Cardiac muscle cell (in vitro differentiated cells and primary cell): ENCODE measurements at regions not wholly inside any gene's neighbourhood (a gene's known extent, or its start where the extent isn't known, plus 50 kb on each side); places are given as distances from the start of the nearest gene placed in this dataset.

ENCODE experiments used
- DNase-seq, 2 donors: peaks; one replicate each; pipeline versions ENCODE4 v3.0.0 to v3.0.0-alpha.2; 2010 to 2017; ENCODE audit warnings: low read depth in 1 of 2, low spot score in 1 of 2
- H3K27ac ChIP-seq: fragments of 200-600 bp; sonication (generic); 2 replicates; pipeline ENCODE4 v1.5.1; 2016
- H3K27me3 ChIP-seq: fragments of 200-600 bp; sonication (generic); 2 replicates; pipeline ENCODE4 v1.6.0; 2016; ENCODE audit warnings: control low read depth
- H3K36me3 ChIP-seq: fragments of 200-600 bp; sonication (generic); 2 replicates; pipeline ENCODE4 v1.5.1; 2016; ENCODE audit warnings: control low read depth
- H3K4me1 ChIP-seq: fragments of 200-600 bp; sonication (generic); 2 replicates; pipeline ENCODE4 v1.8.1; 2017; ENCODE audit warnings: low read depth, mild to moderate bottlenecking, mixed run types
- H3K4me3 ChIP-seq: fragments of 200-600 bp; sonication (generic); 2 replicates; pipeline ENCODE4 v1.5.1; 2016; ENCODE audit warnings: mild to moderate bottlenecking
- H3K9me3 ChIP-seq: fragments of 200-600 bp; sonication (generic); 2 replicates; pipeline ENCODE4 v1.5.1; 2017; ENCODE audit warnings: low read depth, mild to moderate bottlenecking, control low read depth
- CTCF ChIP-seq: IDR thresholded peaks from 2 replicates; pipeline ENCODE4 v1.5.1; 2012; ENCODE audit warnings: low read depth, mild to moderate bottlenecking, low read length

DNA sequence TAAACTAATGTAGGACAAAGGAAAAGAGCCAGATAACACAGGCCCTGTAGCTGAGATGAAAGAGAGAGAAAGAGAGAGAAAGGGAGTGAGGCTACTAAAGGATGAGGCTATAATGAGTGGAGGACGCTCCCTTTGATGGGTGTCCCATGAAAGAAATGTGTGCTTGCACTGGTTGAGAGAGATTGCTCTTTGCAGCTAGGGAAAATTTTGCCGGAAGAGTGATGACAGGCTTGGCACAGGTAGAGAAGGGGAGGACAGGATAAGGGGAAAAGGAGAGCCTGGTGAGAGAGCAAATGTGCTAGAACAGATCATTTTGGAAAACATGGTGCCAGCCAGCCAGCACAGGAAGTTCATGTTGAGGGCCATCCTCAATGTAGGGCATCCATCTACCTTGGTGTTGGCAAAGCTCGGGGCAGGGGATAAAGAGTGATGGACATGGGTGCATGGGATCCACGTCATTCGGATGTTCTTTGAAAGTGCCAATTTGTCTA lies 248.6 kb downstream of the BTG1 start:
- H3K4me3 ChIP-seq, result no peak overlapping the region
- H3K4me1 ChIP-seq, result peaks cover 40% of the 10 kb centered on the region
- H3K9me3 ChIP-seq, result no peaks in the 10 kb centered on the region
- H3K36me3 ChIP-seq, result no peaks in the 10 kb centered on the region
- no peaks in the 10 kb centered on the region for H3K27me3 ChIP-seq
- DNase-seq, result no peak
- H3K27ac ChIP-seq, result peak overlapping the region; percentile 85
- no peak for TF ChIP-seq CTCF

DNA sequence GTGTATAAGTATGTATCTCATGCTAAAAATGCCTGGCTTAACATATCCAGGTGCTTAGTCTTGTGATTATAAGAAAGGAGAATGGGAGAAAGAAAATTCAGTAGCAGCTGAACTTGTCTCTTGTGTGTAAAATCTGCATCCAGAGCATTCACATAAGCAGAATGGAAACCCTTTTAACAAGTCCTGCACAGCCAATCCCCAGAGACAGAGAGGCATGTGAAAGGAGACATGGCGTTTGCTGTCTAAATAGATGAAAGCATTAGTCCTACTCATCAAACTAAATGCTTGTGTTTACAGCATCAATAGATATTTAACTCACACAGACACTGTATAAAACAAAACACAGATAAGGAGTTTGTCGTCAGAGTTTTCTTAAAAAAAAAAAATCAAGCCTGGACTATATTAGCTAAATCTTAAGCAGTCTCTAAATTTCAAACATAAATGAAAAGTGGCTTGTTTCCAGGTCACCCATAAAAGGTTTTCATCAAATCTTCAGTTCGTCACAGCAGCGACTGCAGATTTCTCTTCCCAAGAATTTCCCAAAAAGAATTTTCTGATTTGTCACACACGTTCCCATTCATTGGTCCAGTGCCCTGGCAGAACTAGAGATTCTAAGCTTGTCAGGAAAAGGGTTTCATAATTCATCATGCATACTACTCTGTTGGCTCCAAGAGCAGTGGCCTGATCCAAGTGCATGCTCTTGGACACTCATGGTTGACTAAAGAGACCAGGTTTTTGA lies 249.2 kb downstream of the BTG1 start:
- no peak for TF ChIP-seq CTCF
- no peaks in the 10 kb centered on the region for H3K9me3 ChIP-seq
- no peaks in the 10 kb centered on the region for H3K36me3 ChIP-seq
- H3K27me3 ChIP-seq, result no peaks in the 10 kb centered on the region
- peak overlapping the region; percentile 85 for H3K27ac ChIP-seq
- DNase-seq, result peak in 1 of 2 donors; percentile 43
- H3K4me1 ChIP-seq, result peaks cover 45% of the 10 kb centered on the region
- no peak overlapping the region for H3K4me3 ChIP-seq

DNA sequence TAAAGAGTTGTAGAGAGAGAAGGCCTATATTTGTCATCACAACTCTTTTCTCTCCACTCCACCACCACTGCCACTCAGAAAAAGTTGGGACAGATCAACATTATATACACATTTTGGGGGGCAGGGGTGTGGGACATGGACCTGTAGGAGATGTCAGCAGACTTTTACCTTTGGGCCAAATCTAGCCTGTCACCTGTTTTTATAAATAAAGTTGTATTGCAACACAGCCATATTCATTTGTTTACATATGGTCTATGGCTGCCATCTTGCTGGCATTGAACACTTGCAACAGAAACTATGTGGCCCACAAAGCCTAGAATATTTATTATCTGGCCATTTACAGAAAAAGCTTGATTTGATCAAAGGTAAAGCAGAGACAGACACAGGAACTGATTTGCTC lies 250.7 kb downstream of the BTG1 start:
- Histone ChIP-seq H3K4me1 (peaks cover 45% of the 10 kb centered on the region), H3K27me3 (no peaks in the 10 kb centered on the region), H3K27ac (no peak overlapping the region), H3K9me3 (no peaks in the 10 kb centered on the region), H3K36me3 (no peaks in the 10 kb centered on the region), H3K4me3 (no peak overlapping the region)
- no peak for DNase-seq
- TF ChIP-seq CTCF, result no peak

DNA sequence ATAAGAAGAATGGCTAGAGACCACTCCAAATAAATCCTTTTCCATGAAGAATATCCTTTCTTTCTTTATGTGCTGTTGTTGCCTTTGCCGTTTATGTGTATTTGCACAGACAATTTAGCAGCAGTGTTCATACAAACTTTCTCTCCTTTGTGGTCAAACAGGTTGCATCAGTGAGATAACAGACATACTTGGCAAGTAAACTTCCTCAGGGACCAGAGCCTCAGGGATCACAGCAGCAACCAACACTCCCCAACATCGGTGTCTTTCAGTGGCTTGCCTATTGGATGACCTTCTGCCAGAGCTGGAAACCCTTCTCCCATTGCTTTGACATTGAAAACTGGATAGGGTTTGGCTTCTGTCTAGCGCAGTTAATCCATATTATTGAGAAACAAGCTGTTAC lies 252.2 kb downstream of the BTG1 start:
- no peak overlapping the region for H3K27ac ChIP-seq
- no peak for TF ChIP-seq CTCF
- H3K27me3 ChIP-seq, result no peaks in the 10 kb centered on the region
- H3K4me1 ChIP-seq, result peaks cover 42% of the 10 kb centered on the region
- H3K36me3 ChIP-seq, result no peaks in the 10 kb centered on the region
- DNase-seq, result no peak
- H3K4me3 ChIP-seq, result no peak overlapping the region
- H3K9me3 ChIP-seq, result no peaks in the 10 kb centered on the region

DNA sequence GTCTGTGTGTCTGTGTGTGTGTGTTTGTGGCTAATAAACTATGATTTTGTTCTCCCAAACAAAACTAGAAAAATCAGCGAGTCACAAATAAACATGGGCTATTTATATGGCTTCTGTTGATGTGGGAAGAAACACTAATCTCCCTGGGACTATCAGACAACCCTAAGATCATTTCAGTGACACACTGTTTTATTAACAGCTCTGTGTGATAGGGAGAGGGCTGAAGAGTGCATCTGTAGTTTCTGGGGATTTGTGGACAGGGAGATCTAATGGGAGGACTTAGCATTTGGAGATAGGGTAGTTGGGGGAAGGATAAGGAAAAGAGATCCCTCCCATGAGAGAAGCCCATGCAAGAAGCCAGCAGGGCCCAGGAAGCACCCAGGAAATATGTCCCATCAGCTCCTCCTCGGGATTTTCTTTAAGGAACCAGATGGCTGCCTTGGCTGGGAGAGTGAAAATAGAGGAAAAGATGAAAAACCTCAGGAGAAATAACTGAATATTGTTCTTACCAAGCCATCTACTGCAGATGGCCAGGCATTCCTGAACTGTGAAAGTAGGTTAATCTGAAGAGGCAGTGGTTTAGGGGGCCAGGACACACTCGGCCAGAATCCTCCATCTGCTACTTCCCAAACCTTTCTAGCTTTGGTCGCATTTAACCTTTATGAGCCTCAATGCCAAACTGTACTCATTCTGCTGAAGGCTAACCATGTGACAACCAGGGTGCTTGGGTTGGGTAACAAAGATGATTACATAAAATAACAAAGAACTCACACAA lies 253.4 kb downstream of the BTG1 start:
- no peaks in the 10 kb centered on the region for H3K36me3 ChIP-seq
- peak overlapping the region; percentile 65 for H3K27ac ChIP-seq
- no peak for TF ChIP-seq CTCF
- DNase-seq, result no peak
- peaks cover 42% of the 10 kb centered on the region for H3K4me1 ChIP-seq
- no peak overlapping the region for H3K4me3 ChIP-seq
- H3K9me3 ChIP-seq, result no peaks in the 10 kb centered on the region
- H3K27me3 ChIP-seq, result no peaks in the 10 kb centered on the region
